ENCODE measurements at regions not wholly inside any gene's neighbourhood (a gene's known extent, or its start where the extent isn't known, plus 50 kb on each side); places are given as distances from the start of the nearest gene placed in this dataset.

- no peak for TF ChIP-seq CTCF (IDR thresholded peaks at IDR 0.05)
- TF ChIP-seq POLR2A (IDR thresholded peaks at IDR 0.05): no peak
Measured at GRCh38 chr4:134085496-134085895, 116.1 kb downstream of the PABPC4L start.

Measured in uterus (tissue), 2 donors.